SKM-1 (cell line): ENCODE measurements at regions not wholly inside any gene's neighbourhood (a gene's known extent, or its start where the extent isn't known, plus 50 kb on each side); places are given as distances from the start of the nearest gene placed in this dataset.

Source experiments
- DNase-seq: peaks from one replicate; lab custom pipeline; 2025; ENCODE audit not compliant: unreplicated experiment; lab: John Stamatoyannopoulos, UW

GRCh38 chr20:50340541-50340940 lies 149.9 kb downstream of the CEBPB start:
- DNase-seq = no peak

GRCh38 chr20:50341050-50341449 lies 150.4 kb downstream of the CEBPB start:
- DNase-seq = no peak

GRCh38 chr20:50341880-50342637 lies 151.4 kb downstream of the CEBPB start:
- no peak for DNase-seq

- no peak for DNase-seq
Measured at GRCh38 chr20:50342638-50343102, 152.0 kb downstream of the CEBPB start.

GRCh38 chr20:50343125-50343489 lies 152.5 kb downstream of the CEBPB start:
- no peak for DNase-seq

- DNase-seq = no peak
Measured at GRCh38 chr20:50343490-50344179, 153.0 kb downstream of the CEBPB start.

- peak; percentile 53 for DNase-seq
Measured at GRCh38 chr20:50344232-50345071, 153.8 kb downstream of the CEBPB start.

- DNase-seq = no peak
Measured at GRCh38 chr20:50345712-50346373, 155.2 kb downstream of the CEBPB start.

GRCh38 chr20:50346374-50347283 lies 156.0 kb downstream of the CEBPB start:
- DNase-seq = no peak

GRCh38 chr20:50347284-50348063 lies 156.8 kb downstream of the CEBPB start:
- DNase-seq = no peak

GRCh38 chr20:50348096-50348495 lies 157.5 kb downstream of the CEBPB start:
- peak; percentile 84 for DNase-seq

GRCh38 chr20:50350510-50351249 lies 159.5 kb upstream of the PTPN1 start:
- DNase-seq = no peak

GRCh38 chr20:50351541-50351940 lies 158.6 kb upstream of the PTPN1 start:
- no peak for DNase-seq

GRCh38 chr20:50353289-50353961 lies 156.8 kb upstream of the PTPN1 start:
- DNase-seq = no peak

GRCh38 chr20:50354721-50355589 lies 155.2 kb upstream of the PTPN1 start:
- DNase-seq = no peak

- DNase-seq = no peak
Measured at GRCh38 chr20:50355590-50356524, 154.3 kb upstream of the PTPN1 start.
